Keratinocyte (primary cell): ENCODE measurements at regions not wholly inside any gene's neighbourhood (a gene's known extent, or its start where the extent isn't known, plus 50 kb on each side); places are given as distances from the start of the nearest gene placed in this dataset.

ENCODE experiments used
- DNase-seq: peaks from one replicate; pipeline ENCODE4 v3.0.0-alpha.2; 2011; ENCODE audit warnings: low read depth, missing footprints, low spot score
- FAIRE-seq: peaks from 2 replicates; lab custom pipeline; 2011; peaks lifted over from hg19 to GRCh38; lab: Jason Lieb, UNC
- H2AFZ ChIP-seq: 2 replicates; pipeline ENCODE4 v1.6.0; 2012; ENCODE audit warnings: low read length, control low read depth, inconsistent platforms; ENCODE audit not compliant: control insufficient read depth
- H3K27ac ChIP-seq: 2 replicates; pipeline ENCODE4 v1.5.1; 2011; ENCODE audit warnings: low read length; ENCODE audit not compliant: control insufficient read depth, insufficient read depth
- H3K27me3 ChIP-seq: 3 replicates; pipeline ENCODE4 v1.6.0; 2011; ENCODE audit warnings: low read length; ENCODE audit not compliant: control insufficient read depth, insufficient read depth; ENCODE audit errors: extremely low read depth
- H3K36me3 ChIP-seq, 2 experiments: 2 replicates in 1 of 2; 3 replicates in 1 of 2; pipeline ENCODE4 v1.5.1; 2011; ENCODE audit warnings: low read length in 2 of 2, mild to moderate bottlenecking in 1 of 2; ENCODE audit not compliant: control insufficient read depth in 2 of 2, insufficient read depth in 2 of 2; ENCODE audit errors: extremely low read depth in 1 of 2
- H3K4me1 ChIP-seq: 3 replicates; pipeline ENCODE4 v1.5.1; 2011; ENCODE audit warnings: low read length; ENCODE audit not compliant: control insufficient read depth, insufficient read depth; ENCODE audit errors: extremely low read depth
- H3K4me2 ChIP-seq: 3 replicates; pipeline ENCODE4 v1.6.0; 2011; ENCODE audit warnings: low read depth, low read length; ENCODE audit not compliant: control insufficient read depth, insufficient read depth; ENCODE audit errors: extremely low read depth
- H3K4me3 ChIP-seq, 3 experiments: fragments of 200-600 bp in 1 of 3; sonication (generic) in 1 of 3; 2 replicates in 2 of 3; 3 replicates in 1 of 3; pipeline ENCODE4 v1.5.1; 2011 to 2016; ENCODE audit warnings: low read length in 3 of 3, mild to moderate bottlenecking in 3 of 3, control low read depth in 2 of 3, inconsistent platforms in 1 of 3, low read depth in 1 of 3, mixed read lengths in 1 of 3, mixed run types in 1 of 3, moderate library complexity in 1 of 3; ENCODE audit not compliant: control insufficient read depth in 2 of 3, insufficient read depth in 2 of 3; ENCODE audit errors: extremely low read depth in 1 of 3
- H3K79me2 ChIP-seq: 2 replicates; pipeline ENCODE4 v1.6.0; 2012; ENCODE audit warnings: low read length; ENCODE audit not compliant: control insufficient read depth, insufficient read depth
- H3K9ac ChIP-seq: 3 replicates; pipeline ENCODE4 v1.6.0; 2011; ENCODE audit warnings: low read length; ENCODE audit not compliant: control insufficient read depth, insufficient read depth; ENCODE audit errors: extremely low read depth
- H3K9me1 ChIP-seq: 3 replicates; pipeline ENCODE4 v1.6.0; 2011; ENCODE audit warnings: low read length; ENCODE audit not compliant: control insufficient read depth, insufficient read depth; ENCODE audit errors: extremely low read depth
- H3K9me3 ChIP-seq: 2 replicates; pipeline ENCODE4 v1.5.1; 2012; ENCODE audit warnings: low read depth, low read length; ENCODE audit not compliant: control insufficient read depth
- H4K20me1 ChIP-seq: 3 replicates; pipeline ENCODE4 v1.6.0; 2011; ENCODE audit warnings: low read length; ENCODE audit not compliant: control insufficient read depth, insufficient read depth; ENCODE audit errors: extremely low read depth
- CTCF ChIP-seq, 3 experiments: IDR thresholded peaks in 1 of 3; conservative IDR thresholded peaks in 1 of 3; optimal IDR thresholded peaks in 1 of 3; 2 replicates in 2 of 3; 3 replicates in 1 of 3; pipeline versions ENCODE3 to v1.5.1; 2011; ENCODE audit warnings: low read length in 3 of 3, mild to moderate bottlenecking in 3 of 3, moderate library complexity in 2 of 3, control low read depth in 1 of 3, inconsistent platforms in 1 of 3; ENCODE audit not compliant: insufficient read depth in 2 of 3; ENCODE audit errors: extremely low read depth in 1 of 3
- EZH2 ChIP-seq: IDR thresholded peaks from one replicate; pipeline ENCODE4 v1.6.1; 2012; ENCODE audit warnings: inconsistent platforms, mild to moderate bottlenecking, low read length, moderate library complexity
- dilution Hi-C: fragments of 300-500 bp; cut with MboI; formaldehyde crosslinking; loops from one replicate; pipeline ENCODE4 v1.7.0; 2020; ENCODE audit warnings: low sequenced_read_pairs; ENCODE audit not compliant: extremely low pct_ligation_motif_present

- H3K27ac ChIP-seq = no peak overlapping the region
- no peak for FAIRE-seq
- H3K9me3 ChIP-seq = no peaks in the 10 kb centered on the region
- no peak overlapping the region for H3K9ac ChIP-seq
- H3K36me3 ChIP-seq = no peaks in the 10 kb centered on the region
- H3K4me3 ChIP-seq = no peak overlapping the region
- H3K27me3 ChIP-seq = no peaks in the 10 kb centered on the region
- H4K20me1 ChIP-seq = no peaks in the 10 kb centered on the region
- H3K4me2 ChIP-seq = no peak overlapping the region
- TF ChIP-seq EZH2 (no peak), CTCF (optimal IDR thresholded peaks at IDR 0.05 in 1 of 3, IDR thresholded peaks at IDR 0.05 in 1 of 3, conservative IDR thresholded peaks at IDR 0.05 in 1 of 3; ENCODE audit: extremely low read depth in 1 of 3, insufficient read depth in 2 of 3, low read length in 3 of 3) (no peak)
- H3K9me1 ChIP-seq = no peaks in the 10 kb centered on the region
- no peak for DNase-seq
- H2AFZ ChIP-seq = no peak overlapping the region
- H3K79me2 ChIP-seq = no peaks in the 10 kb centered on the region
- dilution Hi-C loops = no loop called here
- H3K4me1 ChIP-seq = no peaks in the 10 kb centered on the region
These were observed 495.4 kb upstream of the TMEM132C start for GRCh38 chr12:127771546-127771945.

- dilution Hi-C loops = no loop called here
- no peak for DNase-seq
These were observed 493.4 kb upstream of the TMEM132C start for GRCh38 chr12:127773520-127773919.

More at GRCh38 chr12:127773520-127773919, 493.4 kb upstream of the TMEM132C start:
- Histone ChIP-seq H3K9ac (no peak overlapping the region), H3K9me3 (no peaks in the 10 kb centered on the region), H3K79me2 (no peaks in the 10 kb centered on the region), H3K27ac (no peak overlapping the region), H4K20me1 (no peaks in the 10 kb centered on the region), H3K4me2 (no peak overlapping the region), H3K36me3 (no peaks in the 10 kb centered on the region), H3K27me3 (no peaks in the 10 kb centered on the region), H3K4me1 (no peaks in the 10 kb centered on the region), H3K4me3 (no peak overlapping the region), H2AFZ (no peak overlapping the region), H3K9me1 (no peaks in the 10 kb centered on the region)
- TF ChIP-seq CTCF (optimal IDR thresholded peaks at IDR 0.05 in 1 of 3, IDR thresholded peaks at IDR 0.05 in 1 of 3, conservative IDR thresholded peaks at IDR 0.05 in 1 of 3; ENCODE audit: extremely low read depth in 1 of 3, insufficient read depth in 2 of 3, low read length in 3 of 3) = peak in 1 of 3 experiments; percentile 18
- no peak for TF ChIP-seq EZH2
- FAIRE-seq = no peak
